Esophagus squamous epithelium (tissue), 5 donors: ENCODE measurements at regions not wholly inside any gene's neighbourhood (a gene's known extent, or its start where the extent isn't known, plus 50 kb on each side); places are given as distances from the start of the nearest gene placed in this dataset.

Experiments
- DNase-seq: peaks from one replicate; lab custom pipeline; 2025; lab: John Stamatoyannopoulos, UW
- H3K27ac ChIP-seq, 4 donors: fragments of 200-600 bp; sonication (generic); one replicate each; pipeline ENCODE4 v1.5.1; 2016 to 2019; ENCODE audit warnings: mild to moderate bottlenecking in 1 of 4
- H3K27me3 ChIP-seq, 4 donors: fragments of 200-600 bp; sonication (generic); 1 replicate in 3 of 4; 2 replicates in 1 of 4; pipeline versions ENCODE4 v1.5.1 to v1.6.0; 2017 to 2021; ENCODE audit warnings: antibody characterized with exemption in 1 of 4
- H3K36me3 ChIP-seq, 3 donors: fragments of 200-600 bp; sonication (generic); one replicate each; pipeline ENCODE4 v1.5.1; 2016 to 2019
- H3K4me1 ChIP-seq, 3 donors: fragments of 200-600 bp; sonication (generic); one replicate each; pipeline ENCODE4 v1.5.1; 2017 to 2019
- H3K4me3 ChIP-seq, 4 donors: fragments of 200-600 bp; sonication (generic); 1 replicate in 3 of 4; 2 replicates in 1 of 4; pipeline ENCODE4 v1.5.1; 2016 to 2019; ENCODE audit warnings: mild to moderate bottlenecking in 2 of 4, moderate library complexity in 1 of 4
- H3K9me3 ChIP-seq, 3 donors: fragments of 200-600 bp; sonication (generic); one replicate each; pipeline ENCODE4 v1.5.1; 2016 to 2019
- CTCF ChIP-seq, 6 experiments: fragments of 450-650 bp in 4 of 6; fragments of 200-600 bp in 2 of 6; sonication (generic) in 2 of 6; IDR thresholded peaks; one replicate each; pipeline ENCODE4 v1.5.1; 2016 to 2019; ENCODE audit warnings: antibody characterized with exemption in 6 of 6, mild to moderate bottlenecking in 4 of 6, moderate library complexity in 4 of 6
- POLR2A ChIP-seq, 4 donors: fragments of 450-650 bp; IDR thresholded peaks; one replicate each; pipeline ENCODE4 v1.6.1; 2017; ENCODE audit warnings: antibody characterized with exemption in 4 of 4, mild to moderate bottlenecking in 4 of 4, moderate library complexity in 3 of 4
- WGBS, 2 donors: methylation state at CpG; one replicate each; pipeline ENCODE4 v1.1.5; 2018; 5-methylcytosine and 5-hydroxymethylcytosine counted together
- intact Hi-C: fragments of 100-400 bp; cut with DNase I; formaldehyde crosslinking; loops from one replicate; pipeline ENCODE4 v1.15.0; 2022
- donor health status: DM: yes; HTN: yes; CAD: no.

- H3K4me1 ChIP-seq: peaks cover 0 to 15% (median 0%) of the 10 kb centered on the region in 3 donors
- TF ChIP-seq CTCF (IDR thresholded peaks at IDR 0.05): no peak
- TF ChIP-seq POLR2A (IDR thresholded peaks at IDR 0.05): no peak
- no peaks in the 10 kb centered on the region for H3K36me3 ChIP-seq
- WGBS, 2 donors: 58 to 66% methylated on average over 6 of the region's 6 CpGs
- no peak overlapping the region for H3K27ac ChIP-seq
- no peak overlapping the region for H3K4me3 ChIP-seq
- intact Hi-C loops: no loop called here
- H3K9me3 ChIP-seq: no peaks in the 10 kb centered on the region
- no peak for DNase-seq
- H3K27me3 ChIP-seq: no peaks in the 10 kb centered on the region
These were observed 55.7 kb upstream of the SLC39A10 start for GRCh38 chr2:195601361-195601760.

DNA sequence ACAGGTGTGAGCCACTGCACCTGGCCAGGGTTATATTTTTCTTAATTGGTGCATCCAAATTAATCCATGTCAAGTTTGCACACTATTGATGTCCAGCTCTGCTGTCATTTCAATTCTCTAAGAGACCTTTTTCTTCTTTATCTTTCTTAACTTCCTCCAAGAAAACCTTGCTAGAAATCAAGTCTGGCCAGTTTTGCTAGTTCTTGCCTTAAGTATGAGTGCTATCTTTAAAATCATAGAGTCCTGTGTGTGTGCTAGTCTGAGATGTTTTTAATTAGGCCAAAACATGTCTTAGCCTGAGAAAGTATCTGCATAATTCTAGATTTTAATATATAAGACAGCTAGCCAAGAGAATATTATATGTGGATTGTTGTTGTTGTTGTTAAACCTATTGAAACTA is 56.2 kb upstream of the SLC39A10 start:
- Histone ChIP-seq H3K36me3 (no peaks in the 10 kb centered on the region), H3K4me1 (peaks cover 0 to 15% (median 0%) of the 10 kb centered on the region in 3 donors), H3K9me3 (no peaks in the 10 kb centered on the region), H3K4me3 (no peak overlapping the region), H3K27me3 (no peaks in the 10 kb centered on the region), H3K27ac (no peak overlapping the region)
- intact Hi-C loops: no loop called here
- DNase-seq: no peak
- no peak for TF ChIP-seq POLR2A (IDR thresholded peaks at IDR 0.05)
- no peak for TF ChIP-seq CTCF (IDR thresholded peaks at IDR 0.05)

- Histone ChIP-seq H3K4me1 (peaks cover 0 to 15% (median 0%) of the 10 kb centered on the region in 3 donors), H3K27me3 (no peaks in the 10 kb centered on the region), H3K4me3 (no peak overlapping the region), H3K9me3 (no peaks in the 10 kb centered on the region), H3K27ac (no peak overlapping the region), H3K36me3 (no peaks in the 10 kb centered on the region)
- WGBS, 2 donors: 89 to 97% methylated on average over 3 of the region's 3 CpGs
- TF ChIP-seq POLR2A (IDR thresholded peaks at IDR 0.05): no peak
- no peak for TF ChIP-seq CTCF (IDR thresholded peaks at IDR 0.05)
- DNase-seq: no peak
- intact Hi-C loops: no loop called here
These were observed 60.2 kb upstream of the SLC39A10 start for GRCh38 chr2:195596840-195597239.

GRCh38 chr2:195595825-195596224 is 61.2 kb upstream of the SLC39A10 start:
- 78 to 88% methylated on average over 6 of the region's 6 CpGs for WGBS, 2 donors
- no peak overlapping the region for H3K27ac ChIP-seq
- H3K27me3 ChIP-seq: no peaks in the 10 kb centered on the region
- TF ChIP-seq CTCF (IDR thresholded peaks at IDR 0.05): no peak
- intact Hi-C loops: no loop called here
- H3K4me3 ChIP-seq: no peak overlapping the region
- no peaks in the 10 kb centered on the region for H3K36me3 ChIP-seq
- H3K4me1 ChIP-seq: peaks cover 0 to 5% (median 0%) of the 10 kb centered on the region in 3 donors
- no peak for DNase-seq
- no peaks in the 10 kb centered on the region for H3K9me3 ChIP-seq

- Histone ChIP-seq H3K27ac (no peak overlapping the region), H3K36me3 (no peaks in the 10 kb centered on the region), H3K4me1 (no peaks in the 10 kb centered on the region), H3K4me3 (no peak overlapping the region), H3K27me3 (no peaks in the 10 kb centered on the region), H3K9me3 (no peaks in the 10 kb centered on the region)
- DNase-seq: no peak
- WGBS, 2 donors: 84 to 91% methylated on average over 4 of the region's 4 CpGs
- TF ChIP-seq POLR2A (IDR thresholded peaks at IDR 0.05) (no peak), CTCF (IDR thresholded peaks at IDR 0.05) (no peak)
- intact Hi-C loops: no loop called here
These were observed 61.9 kb upstream of the SLC39A10 start for GRCh38 chr2:195594919-195595694.
